ENCODE measurements at regions not wholly inside any gene's neighbourhood (a gene's known extent, or its start where the extent isn't known, plus 50 kb on each side); places are given as distances from the start of the nearest gene placed in this dataset.

- no peak for ATAC-seq
- no peak for DNase-seq (ENCODE audit: low read depth, low spot score)
- Histone ChIP-seq H3K4me3 (ENCODE audit: low read depth in 2 of 2, low read length in 2 of 2) (no peak overlapping the region), H3K27ac (ENCODE audit: low read length) (no peak overlapping the region), H3K4me1 (ENCODE audit: control insufficient read depth, insufficient read depth, low read length) (no peaks in the 10 kb centered on the region), H3K36me3 (ENCODE audit: control insufficient read depth, insufficient read depth, low read length) (no peaks in the 10 kb centered on the region), H3K9me3 (ENCODE audit: control insufficient read depth, insufficient read depth, low read depth, low read length) (no peaks in the 10 kb centered on the region), H3K27me3 (ENCODE audit: control insufficient read depth, insufficient read depth, low read length) (no peaks in the 10 kb centered on the region)
- in situ Hi-C loops (cut with HindIII; ENCODE audit: low pct_unique_long_range_greater_than_20kb, low sequenced_read_pairs) (no loop called here), intact Hi-C loops (cut with micrococcal nuclease; ENCODE audit: unreplicated experiment) (no loop called here)
- no peak for TF ChIP-seq POLR2AphosphoS5 (IDR thresholded peaks at IDR 0.05; ENCODE audit: low read depth, low read length)
- TF ChIP-seq TCF7L2 (IDR thresholded peaks at IDR 0.05; ENCODE audit: low read depth, low read length): no peak
- no peak for TF ChIP-seq SIN3A (IDR thresholded peaks at IDR 0.05; ENCODE audit: borderline replicate concordance, insufficient read depth, low read depth, low read length)
- TF ChIP-seq, protein P1, sequence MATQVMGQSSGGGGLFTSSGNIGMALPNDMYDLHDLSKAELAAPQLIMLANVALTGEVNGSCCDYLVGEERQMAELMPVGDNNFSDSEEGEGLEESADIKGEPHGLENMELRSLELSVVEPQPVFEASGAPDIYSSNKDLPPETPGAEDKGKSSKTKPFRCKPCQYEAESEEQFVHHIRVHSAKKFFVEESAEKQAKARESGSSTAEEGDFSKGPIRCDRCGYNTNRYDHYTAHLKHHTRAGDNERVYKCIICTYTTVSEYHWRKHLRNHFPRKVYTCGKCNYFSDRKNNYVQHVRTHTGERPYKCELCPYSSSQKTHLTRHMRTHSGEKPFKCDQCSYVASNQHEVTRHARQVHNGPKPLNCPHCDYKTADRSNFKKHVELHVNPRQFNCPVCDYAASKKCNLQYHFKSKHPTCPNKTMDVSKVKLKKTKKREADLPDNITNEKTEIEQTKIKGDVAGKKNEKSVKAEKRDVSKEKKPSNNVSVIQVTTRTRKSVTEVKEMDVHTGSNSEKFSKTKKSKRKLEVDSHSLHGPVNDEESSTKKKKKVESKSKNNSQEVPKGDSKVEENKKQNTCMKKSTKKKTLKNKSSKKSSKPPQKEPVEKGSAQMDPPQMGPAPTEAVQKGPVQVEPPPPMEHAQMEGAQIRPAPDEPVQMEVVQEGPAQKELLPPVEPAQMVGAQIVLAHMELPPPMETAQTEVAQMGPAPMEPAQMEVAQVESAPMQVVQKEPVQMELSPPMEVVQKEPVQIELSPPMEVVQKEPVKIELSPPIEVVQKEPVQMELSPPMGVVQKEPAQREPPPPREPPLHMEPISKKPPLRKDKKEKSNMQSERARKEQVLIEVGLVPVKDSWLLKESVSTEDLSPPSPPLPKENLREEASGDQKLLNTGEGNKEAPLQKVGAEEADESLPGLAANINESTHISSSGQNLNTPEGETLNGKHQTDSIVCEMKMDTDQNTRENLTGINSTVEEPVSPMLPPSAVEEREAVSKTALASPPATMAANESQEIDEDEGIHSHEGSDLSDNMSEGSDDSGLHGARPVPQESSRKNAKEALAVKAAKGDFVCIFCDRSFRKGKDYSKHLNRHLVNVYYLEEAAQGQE (IDR thresholded peaks at IDR 0.05; ENCODE audit: insufficient read depth in 1 of 2, low read depth in 2 of 2, low read length in 1 of 2): no peak
- TF ChIP-seq, protein P2, sequence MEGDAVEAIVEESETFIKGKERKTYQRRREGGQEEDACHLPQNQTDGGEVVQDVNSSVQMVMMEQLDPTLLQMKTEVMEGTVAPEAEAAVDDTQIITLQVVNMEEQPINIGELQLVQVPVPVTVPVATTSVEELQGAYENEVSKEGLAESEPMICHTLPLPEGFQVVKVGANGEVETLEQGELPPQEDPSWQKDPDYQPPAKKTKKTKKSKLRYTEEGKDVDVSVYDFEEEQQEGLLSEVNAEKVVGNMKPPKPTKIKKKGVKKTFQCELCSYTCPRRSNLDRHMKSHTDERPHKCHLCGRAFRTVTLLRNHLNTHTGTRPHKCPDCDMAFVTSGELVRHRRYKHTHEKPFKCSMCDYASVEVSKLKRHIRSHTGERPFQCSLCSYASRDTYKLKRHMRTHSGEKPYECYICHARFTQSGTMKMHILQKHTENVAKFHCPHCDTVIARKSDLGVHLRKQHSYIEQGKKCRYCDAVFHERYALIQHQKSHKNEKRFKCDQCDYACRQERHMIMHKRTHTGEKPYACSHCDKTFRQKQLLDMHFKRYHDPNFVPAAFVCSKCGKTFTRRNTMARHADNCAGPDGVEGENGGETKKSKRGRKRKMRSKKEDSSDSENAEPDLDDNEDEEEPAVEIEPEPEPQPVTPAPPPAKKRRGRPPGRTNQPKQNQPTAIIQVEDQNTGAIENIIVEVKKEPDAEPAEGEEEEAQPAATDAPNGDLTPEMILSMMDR (IDR thresholded peaks at IDR 0.05): no peak
- CTCF ChIA-PET: no interaction called here
- POLR2A ChIA-PET: no interaction called here
- BruUV-seq (replicated peaks): no TSS peak
Measured at GRCh38 chr4:136103616-136104015, 1428.7 kb downstream of the PCDH18 start.

- in situ Hi-C loops (cut with HindIII; ENCODE audit: low pct_unique_long_range_greater_than_20kb, low sequenced_read_pairs): no loop called here
- Histone ChIP-seq H3K27me3 (ENCODE audit: control insufficient read depth, insufficient read depth, low read length) (no peaks in the 10 kb centered on the region), H3K9me3 (ENCODE audit: control insufficient read depth, insufficient read depth, low read depth, low read length) (no peaks in the 10 kb centered on the region), H3K4me3 (ENCODE audit: low read depth in 2 of 2, low read length in 2 of 2) (no peak overlapping the region), H3K4me1 (ENCODE audit: control insufficient read depth, insufficient read depth, low read length) (no peaks in the 10 kb centered on the region), H3K27ac (ENCODE audit: low read length) (no peak overlapping the region), H3K36me3 (ENCODE audit: control insufficient read depth, insufficient read depth, low read length) (no peaks in the 10 kb centered on the region)
- ATAC-seq: no peak
- intact Hi-C loops (cut with micrococcal nuclease; ENCODE audit: unreplicated experiment): no loop called here
- TF ChIP-seq, protein P1 (IDR thresholded peaks at IDR 0.05; ENCODE audit: insufficient read depth in 1 of 2, low read depth in 2 of 2, low read length in 1 of 2): no peak
- TF ChIP-seq, protein P2 (IDR thresholded peaks at IDR 0.05): no peak
- no TSS peak for BruUV-seq (replicated peaks)
- DNase-seq (ENCODE audit: low read depth, low spot score): no peak
- POLR2A ChIA-PET: no interaction called here
- CTCF ChIA-PET: no interaction called here
Measured at GRCh38 chr4:136097676-136098075, 1434.6 kb downstream of the PCDH18 start.

All from Panc1 (cell line).